Endothelial cell of umbilical vein (primary cell): ENCODE measurements at regions not wholly inside any gene's neighbourhood (a gene's known extent, or its start where the extent isn't known, plus 50 kb on each side); places are given as distances from the start of the nearest gene placed in this dataset.

Experiments
- CTCF ChIP-seq, 2 donors: IDR thresholded peaks; 1 replicate in 1 of 2; 2 replicates in 1 of 2; pipeline ENCODE4 v1.5.1; 2011; ENCODE audit warnings: low read length in 2 of 2, mild to moderate bottlenecking in 2 of 2, moderate library complexity in 2 of 2, control low read depth in 1 of 2, inconsistent platforms in 1 of 2, low read depth in 1 of 2; ENCODE audit not compliant: insufficient read depth in 1 of 2; ENCODE audit errors: extremely low read depth in 1 of 2
- EZH2 ChIP-seq: IDR thresholded peaks from 2 replicates; pipeline ENCODE4 v1.6.1; 2012; ENCODE audit warnings: borderline replicate concordance, low read depth, mild to moderate bottlenecking, moderate library complexity, low read length, inconsistent platforms; ENCODE audit not compliant: severe bottlenecking
- POLR2A ChIP-seq: IDR thresholded peaks from 2 replicates; pipeline ENCODE4 v1.6.1; 2012; ENCODE audit warnings: low read depth, mild to moderate bottlenecking, control low read depth, low read length
- POLR2AphosphoS5 ChIP-seq: IDR thresholded peaks from 2 replicates; pipeline ENCODE4 v1.6.1; 2012; ENCODE audit warnings: low read depth, mild to moderate bottlenecking, control low read depth, low read length, moderate library complexity; ENCODE audit not compliant: insufficient read depth

- TF ChIP-seq EZH2: no peak
- TF ChIP-seq POLR2AphosphoS5: no peak
- no peak for TF ChIP-seq CTCF (IDR thresholded peaks at IDR 0.05; ENCODE audit: extremely low read depth in 1 of 2, insufficient read depth in 1 of 2, low read depth in 1 of 2, low read length in 2 of 2)
- no peak for TF ChIP-seq POLR2A
These were observed 149.0 kb upstream of the FAM20A start for GRCh38 chr17:68750208-68750562.
